Renal pelvis (tissue), 1 donor: ENCODE measurements at regions not wholly inside any gene's neighbourhood (a gene's known extent, or its start where the extent isn't known, plus 50 kb on each side); places are given as distances from the start of the nearest gene placed in this dataset.
A peak's percentile ranks its signal among the peaks of the same experiment; 100 is the strongest.

Experiments
- DNase-seq: peaks from one replicate; pipeline ENCODE4 v3.0.0-alpha.2; 2013

DNA sequence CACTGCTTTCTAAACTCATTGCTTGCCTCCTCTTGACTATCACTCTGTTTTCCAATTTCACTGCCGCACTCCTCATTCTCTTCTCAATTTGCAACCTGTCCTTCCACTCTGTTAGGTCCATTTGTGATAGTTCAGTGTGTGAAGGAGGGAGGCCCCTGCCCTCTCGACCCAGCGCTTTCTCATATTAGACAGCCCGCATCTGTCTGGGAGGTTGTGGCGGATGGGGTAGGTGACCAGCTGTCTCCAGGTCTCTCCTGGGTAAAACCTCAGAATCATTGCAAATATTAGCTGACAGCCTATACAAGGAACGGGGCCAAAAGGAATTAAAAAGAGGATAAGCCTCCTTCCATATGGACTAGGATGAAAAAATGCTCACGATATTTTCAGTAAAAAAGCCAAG, 358.3 kb downstream of the SHQ1 start:
- no peak for DNase-seq

DNA sequence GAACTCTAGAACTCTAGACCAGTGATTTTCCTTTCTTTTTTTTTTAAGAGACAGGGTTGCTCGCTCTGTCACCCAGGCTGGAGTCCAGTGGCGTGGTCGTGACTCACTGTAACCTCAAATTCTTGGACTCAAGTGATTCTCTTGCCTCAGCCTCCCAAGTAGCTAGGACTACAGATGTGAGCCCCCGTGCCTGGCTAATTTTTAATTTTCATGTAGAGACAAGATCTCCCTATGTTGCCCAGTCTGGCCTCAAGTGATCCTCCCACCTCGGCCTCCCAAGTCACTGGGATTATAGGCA, 359.6 kb downstream of the SHQ1 start:
- DNase-seq, result no peak

DNA sequence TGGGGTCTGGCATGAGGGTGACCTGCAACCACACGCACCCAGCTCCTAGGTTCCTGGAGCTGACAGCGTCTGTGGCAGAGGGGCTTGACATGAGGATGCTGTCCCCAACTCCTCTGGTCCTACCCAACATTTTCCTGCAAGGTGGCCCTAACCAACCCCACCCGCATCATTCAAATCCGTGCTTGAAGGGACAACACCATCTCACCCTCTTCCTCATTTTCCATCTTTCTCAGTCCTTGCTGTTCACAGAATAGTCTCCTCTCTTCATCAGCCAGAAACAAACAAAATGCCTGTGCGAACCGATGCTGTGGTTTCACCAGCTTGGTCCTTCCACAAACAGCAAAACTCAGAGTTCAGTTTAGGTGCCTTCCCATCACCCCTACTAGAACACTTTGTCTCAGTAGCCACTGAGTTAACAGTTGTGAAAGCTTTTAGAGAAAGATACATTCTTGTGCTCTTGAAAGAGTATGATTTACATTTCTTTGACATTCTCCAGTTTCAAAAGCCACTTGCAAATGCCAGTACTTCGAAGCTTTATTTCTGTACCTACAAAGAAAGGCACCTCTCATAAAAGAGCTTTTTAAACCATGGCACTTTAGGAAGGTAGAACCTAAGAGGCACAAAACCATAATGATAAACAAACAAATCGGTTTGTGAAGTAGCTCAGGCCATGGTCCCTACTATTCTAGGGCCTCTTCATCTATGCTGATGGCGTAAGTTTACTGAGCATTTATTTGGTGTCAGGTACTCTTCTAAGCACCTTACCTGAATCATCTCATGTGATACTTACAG, 360.1 kb downstream of the SHQ1 start:
- DNase-seq, result no peak

DNA sequence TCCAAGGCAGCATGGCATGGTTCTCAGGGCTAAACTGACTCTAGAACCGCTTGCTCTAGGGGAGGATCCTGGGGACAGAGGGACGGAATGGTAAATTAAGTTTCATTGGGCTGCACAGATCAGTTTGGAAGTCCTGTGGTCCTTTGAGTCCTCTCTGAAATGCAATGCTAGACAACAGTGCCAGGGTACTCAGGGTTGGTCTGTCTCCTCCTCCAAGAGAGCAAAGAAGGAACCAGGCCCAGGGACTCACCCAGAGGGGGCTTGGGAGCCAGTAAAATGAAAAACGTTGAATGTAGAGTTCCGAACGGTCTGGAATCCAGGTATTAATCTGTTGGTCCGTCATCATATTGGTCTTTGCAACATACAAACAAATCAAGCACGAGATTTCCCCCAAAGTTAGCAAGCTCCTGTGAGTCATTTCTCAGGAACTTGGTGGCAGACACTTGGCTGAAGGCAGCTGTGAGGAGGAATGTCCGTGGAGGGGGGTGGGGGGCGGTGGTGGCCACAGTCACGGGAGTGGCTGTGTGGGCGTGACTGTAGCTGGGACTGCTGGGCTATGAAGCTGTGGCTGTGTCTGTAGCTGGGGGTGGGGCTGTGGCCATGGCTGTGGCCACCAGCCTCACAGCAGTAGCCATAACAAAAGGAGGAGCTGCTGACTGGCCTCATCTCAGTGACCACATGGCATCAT, 361.0 kb downstream of the SHQ1 start:
- DNase-seq, result peak; percentile 49

DNA sequence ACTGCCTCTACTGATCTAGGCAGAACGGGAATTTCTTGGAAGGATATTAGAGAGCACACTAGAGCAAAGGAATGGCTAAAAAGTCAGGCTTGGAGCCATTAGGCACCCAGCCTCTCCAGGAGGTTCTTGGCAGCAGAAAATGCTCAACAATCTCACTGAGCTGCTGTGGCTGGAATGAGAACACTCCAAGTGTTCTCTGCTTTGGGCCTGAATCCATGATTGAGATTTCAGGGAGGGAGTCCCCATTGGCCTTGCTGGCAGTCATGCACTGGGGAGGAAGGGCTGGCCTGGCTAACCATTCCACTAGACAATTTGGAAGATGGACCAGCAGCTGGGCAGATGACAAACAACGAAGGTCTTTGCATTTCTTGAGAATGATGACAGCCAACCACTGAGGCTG, 362.6 kb downstream of the SHQ1 start:
- DNase-seq, result no peak

DNA sequence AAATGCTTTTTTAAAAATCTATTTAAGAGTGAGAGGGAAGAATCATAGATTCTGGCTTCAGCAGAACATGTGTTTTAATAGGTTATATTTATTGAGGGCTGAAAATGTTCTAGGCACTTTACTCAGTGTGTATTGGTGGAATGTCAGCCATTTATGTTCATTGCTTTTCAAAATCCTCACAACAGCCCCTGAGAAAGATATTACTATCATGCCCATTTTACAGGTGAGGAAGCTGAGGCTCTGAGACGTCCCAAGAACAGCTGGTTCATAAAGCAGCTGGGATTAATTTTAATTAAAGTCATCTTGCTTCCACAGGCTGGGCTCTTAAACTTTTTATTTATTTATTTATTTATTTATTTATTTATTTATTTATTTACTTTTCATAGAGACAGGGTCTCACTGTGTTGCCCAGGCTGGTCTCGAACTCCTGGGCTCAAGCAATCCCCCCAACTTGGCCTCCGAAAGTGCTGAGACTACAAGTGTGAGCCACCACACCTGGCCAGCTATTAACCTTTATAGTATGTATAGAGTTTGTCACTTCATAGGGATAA, 364.6 kb downstream of the SHQ1 start:
- DNase-seq, result peak; percentile 21

DNA sequence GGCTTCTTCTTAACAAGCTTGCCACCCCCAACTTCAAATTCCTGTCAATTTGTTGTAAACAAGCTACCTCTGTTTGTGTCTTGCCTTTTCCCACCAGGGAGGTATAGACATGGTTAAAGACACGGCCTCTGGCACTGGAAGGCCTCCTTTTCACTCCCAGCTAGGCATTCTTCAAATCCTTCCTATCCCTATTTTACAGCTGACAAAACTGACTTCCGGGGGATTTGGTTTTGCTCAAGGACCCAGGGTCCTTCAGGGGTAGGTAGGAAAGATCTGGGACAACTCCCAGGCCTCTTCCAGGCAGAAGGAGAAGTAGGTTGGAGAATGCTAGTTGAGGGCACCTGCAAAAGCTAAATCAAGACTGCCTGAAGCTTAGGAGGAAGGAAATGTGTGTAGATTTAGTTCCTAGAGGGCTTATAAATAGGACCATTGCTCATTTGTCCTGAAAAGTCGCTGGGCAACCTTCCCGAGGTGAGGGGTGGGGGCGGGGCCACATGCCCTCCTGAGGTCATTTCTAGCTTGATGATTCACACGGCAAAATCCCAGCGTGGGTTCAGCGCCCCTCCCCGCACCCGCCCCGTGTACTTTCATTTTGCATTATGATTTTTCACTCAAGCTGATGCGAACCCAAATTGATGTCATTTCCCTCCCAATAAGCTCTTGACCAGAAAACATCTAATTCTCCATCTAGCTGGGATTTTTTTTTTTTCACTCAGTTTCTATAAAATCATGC, 365.5 kb downstream of the SHQ1 start:
- DNase-seq, result peak; percentile 50

DNA sequence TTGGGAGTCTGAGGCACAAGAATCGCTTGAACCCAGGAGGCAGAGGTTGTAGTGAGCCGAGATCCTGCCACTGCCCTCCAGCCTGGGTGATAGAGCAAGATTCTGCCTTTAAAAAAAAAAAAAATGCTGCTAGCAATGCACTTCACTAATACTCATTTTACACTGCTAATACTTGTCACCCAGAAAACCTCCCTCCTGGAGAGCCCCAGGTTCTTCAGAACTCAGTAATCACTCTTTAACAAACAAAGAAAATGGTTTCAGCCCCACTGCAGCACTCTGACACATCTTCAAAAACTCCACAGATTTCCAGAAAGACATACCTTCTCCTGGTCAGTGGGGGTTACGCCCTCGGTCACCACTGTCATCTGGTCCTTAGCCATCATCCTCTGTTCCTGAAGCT, 366.7 kb downstream of the SHQ1 start:
- no peak for DNase-seq

DNA sequence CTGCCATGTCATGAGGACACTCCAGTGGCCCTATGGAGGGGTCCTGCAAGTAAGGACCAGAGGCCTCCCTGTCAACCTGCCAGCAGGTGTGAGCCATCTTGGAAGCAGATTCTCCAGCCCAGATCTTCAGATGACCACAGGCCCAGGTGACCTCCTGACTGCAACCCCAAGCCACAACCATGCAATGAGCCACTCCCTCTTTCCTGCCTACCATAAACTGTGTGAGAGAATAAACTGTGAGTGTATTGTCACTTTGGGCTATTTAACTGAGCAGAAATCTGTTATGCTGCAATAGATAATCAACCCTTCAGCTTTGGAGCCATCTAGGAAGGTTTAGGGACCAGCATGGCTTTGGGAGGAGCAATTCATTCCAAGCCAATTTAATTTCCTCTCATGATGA, 367.9 kb downstream of the SHQ1 start:
- DNase-seq, result no peak

DNA sequence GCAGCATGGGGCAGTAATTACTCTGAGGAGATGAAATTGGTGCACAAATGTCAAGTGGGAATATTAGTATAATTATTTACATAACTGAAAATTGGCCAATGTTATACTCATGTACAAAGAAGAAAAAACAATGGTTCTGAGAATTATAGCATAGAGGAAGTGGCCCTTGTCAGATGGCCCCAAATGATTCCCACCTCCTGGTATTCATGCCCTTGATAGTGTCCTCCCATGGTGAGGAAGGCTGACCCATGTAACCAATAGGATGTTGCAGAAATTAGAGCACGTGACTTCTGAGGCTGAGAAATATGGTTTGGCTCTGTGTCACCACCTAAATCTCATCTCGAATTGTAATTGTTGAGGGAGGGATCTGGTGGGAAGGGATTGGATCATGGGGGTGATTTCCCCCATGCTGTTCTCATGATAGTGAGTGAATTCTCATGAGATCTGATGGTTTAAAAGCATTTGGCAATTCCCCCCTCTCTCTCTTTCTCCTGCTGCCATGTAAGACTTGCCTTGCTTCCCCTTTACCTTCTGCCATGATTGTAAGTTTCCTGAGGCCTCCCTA, 368.5 kb downstream of the SHQ1 start:
- DNase-seq, result no peak

DNA sequence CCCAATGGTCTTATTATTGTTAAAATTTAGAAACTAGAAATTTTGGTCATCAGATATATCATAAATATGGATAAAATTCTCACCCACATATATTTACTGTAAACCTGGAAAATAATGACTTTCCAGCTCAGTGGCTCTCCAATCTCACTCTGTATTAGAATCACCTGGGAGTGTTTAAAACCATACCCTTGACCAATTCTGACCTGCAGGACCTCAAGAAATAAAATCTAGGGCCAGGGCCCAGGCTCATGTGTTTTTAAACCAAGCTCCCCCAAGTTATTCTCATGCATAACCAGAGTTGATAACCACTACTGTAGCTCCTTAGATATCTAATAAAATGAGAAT, 372.1 kb downstream of the SHQ1 start:
- DNase-seq, result no peak

DNA sequence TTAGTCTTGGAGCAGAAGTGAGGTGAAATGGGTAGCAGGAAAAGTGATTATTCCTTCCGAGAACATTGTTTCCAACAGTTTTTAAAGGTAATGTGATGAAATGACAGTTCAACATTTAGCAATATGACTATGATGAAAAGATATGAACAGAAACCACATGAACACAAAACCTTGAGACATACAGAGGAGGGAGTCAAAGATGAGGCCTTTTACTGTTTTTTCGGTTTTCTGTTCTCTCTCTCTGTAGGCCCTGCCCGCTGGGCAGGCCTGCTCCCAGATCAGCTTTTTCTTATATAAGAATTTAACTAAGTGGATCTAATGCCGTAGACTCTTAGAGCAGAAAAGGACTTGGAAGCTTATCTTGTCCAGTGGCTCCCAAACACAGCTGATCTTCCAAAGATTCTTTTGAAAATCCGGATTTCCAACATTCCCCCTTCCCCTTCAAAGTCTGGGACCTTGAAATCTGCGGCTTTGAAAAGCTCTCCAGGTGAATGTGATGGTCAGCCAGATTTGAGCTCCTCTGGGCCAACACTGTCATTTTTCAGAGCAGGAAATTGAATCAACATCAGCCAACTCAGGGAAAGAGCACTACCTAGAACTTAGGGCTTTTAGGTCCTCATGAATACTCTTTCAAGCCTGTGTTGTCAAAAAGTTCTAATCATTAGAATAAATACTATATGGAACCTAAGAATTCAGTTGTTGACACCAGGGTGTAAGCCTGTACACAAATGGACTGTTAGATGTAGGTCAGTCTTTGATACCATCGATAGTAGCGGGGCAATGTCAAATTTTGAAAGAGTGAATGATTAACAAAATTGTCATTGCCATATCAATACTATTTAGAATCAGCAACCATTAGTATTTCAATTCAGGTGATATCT, 372.7 kb downstream of the SHQ1 start:
- no peak for DNase-seq

DNA sequence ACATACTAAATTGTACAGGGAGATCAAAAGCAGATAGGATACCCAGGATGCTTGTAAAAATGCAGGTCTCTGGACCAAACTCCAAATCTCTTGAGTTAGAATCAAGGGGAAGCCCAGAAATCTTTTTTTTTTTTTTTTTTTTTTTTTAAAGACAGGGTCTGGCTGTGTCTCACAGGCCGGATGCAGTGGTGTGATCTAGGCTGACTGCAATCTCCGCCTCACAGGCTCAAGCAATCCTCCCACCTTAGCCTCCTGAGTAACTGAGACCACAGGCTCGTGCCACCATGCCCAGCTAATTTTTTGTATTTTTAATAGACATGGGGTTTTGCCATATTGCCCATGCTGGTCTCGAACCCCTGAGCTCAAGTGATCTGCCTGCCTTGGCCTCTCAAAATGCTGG, 373.5 kb downstream of the SHQ1 start:
- DNase-seq, result no peak

DNA sequence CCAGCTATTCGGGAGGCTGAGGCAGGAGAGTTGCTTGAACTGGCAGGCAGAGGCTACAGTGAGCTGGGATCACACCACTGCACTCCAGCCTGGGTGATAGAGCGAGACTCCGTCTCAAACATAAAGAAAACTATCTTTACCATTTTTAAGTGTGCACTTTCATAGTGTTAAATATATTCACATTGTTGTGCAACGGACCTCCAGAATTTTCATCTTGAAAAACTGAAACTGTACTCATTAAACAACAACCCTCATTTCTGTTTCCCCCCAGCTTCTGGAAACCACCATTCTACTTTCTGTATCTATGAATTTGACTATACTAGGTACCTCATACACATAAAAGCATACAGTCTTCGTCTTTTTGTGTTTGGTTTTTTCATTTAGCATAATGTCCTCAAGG, 375.1 kb downstream of the SHQ1 start:
- no peak for DNase-seq

DNA sequence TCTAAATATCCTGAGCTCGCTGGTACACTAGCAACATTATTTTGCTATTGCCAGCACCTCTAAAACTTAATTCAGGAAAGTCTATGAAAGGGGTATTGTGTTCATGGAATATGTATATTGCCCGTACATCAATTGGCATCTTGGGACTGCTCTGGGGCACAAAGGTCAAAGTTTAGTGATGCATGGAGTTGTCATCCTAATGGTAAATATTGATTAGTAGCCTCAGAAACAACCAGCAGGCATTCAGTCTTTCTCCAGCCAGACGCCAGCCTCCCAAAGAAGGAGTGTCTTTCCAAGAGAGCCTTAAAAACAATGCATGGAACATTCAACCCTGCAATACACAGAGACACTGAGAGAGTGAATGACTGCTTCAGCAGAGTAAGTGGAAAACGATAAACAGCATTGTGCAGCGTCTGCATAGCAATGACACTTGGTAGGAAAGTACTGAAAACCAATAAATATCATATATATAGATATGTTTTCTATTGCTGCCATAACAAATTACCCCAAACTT, 377.3 kb downstream of the SHQ1 start:
- no peak for DNase-seq

DNA sequence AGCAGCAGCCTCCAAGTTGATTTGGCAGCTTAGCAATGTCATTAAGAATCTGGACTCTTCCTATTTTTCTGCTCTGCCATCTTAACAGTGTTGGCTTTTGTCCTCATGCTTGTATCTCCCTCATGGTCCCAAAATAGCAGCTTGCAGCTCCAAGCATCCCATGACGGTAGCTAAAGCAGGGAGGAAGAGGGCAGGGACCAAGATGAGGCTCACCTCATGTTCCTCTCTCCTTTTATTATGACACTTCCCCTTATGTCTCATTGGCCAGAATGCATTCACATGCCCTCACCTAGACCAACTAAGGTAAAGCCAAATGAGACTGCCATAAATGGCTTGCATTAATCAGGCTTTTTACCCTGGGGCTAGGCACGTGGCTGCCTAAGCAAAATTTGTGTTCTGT, 382.4 kb downstream of the SHQ1 start:
- no peak for DNase-seq

DNA sequence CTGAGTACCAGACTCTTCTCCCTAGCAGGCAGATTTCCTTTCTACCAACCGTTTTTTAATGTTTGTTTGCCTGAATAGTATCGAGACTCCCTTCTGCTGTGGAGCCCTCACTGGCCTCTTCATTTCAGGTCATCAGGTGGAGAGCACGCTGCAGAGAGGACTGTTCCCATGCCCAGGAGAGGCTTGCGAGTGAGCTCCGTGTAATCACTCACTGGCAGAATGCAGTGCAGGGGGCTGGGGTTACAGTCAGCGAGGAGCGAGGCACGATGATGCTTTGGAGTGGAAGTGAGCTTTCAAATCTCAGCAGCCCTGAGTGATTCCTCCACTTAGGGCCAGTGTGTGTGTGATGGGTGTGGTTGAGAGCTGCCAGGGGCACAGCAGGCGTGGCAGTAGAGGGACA, 385.2 kb downstream of the SHQ1 start:
- DNase-seq, result no peak

DNA sequence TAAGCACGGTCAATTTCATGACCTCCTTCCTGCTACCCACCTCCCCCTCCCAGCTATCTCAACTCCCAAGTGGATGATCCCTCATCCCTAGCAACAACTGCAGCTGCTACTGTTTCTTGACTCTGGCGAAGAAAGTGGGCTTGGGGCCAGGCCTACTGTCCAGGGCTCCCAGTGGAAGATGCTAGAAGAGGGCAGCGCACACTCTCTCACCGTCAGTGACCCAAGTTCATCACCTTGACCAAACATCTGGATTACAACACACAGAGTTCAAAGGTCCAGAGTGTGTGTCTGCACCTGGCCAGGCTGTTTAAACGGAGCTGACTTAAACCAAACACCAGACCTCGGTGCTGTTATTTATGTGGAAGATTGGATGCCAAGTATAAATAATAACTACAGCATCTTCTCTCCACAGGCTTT, 385.6 kb downstream of the SHQ1 start:
- DNase-seq, result peak; percentile 54

DNA sequence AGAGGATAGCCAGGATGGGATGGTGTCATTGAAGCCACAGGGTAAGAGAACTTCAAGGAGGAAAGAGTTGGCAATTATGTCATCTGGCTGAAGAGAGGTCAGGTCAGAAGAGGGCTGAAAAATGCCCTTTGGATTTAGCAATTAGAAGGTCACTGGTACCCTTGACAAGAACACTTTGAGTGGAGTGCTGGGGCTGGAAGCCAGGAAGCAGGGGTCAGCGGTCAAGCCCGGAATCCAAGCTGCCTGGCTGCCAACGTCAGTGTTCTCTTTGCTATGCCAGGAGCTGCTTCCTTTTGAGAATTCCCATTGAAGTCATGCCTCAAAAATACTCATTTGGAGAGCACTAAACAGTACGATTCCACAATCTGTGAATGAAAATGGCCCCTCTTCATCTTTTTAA, 386.5 kb downstream of the SHQ1 start:
- DNase-seq, result no peak

DNA sequence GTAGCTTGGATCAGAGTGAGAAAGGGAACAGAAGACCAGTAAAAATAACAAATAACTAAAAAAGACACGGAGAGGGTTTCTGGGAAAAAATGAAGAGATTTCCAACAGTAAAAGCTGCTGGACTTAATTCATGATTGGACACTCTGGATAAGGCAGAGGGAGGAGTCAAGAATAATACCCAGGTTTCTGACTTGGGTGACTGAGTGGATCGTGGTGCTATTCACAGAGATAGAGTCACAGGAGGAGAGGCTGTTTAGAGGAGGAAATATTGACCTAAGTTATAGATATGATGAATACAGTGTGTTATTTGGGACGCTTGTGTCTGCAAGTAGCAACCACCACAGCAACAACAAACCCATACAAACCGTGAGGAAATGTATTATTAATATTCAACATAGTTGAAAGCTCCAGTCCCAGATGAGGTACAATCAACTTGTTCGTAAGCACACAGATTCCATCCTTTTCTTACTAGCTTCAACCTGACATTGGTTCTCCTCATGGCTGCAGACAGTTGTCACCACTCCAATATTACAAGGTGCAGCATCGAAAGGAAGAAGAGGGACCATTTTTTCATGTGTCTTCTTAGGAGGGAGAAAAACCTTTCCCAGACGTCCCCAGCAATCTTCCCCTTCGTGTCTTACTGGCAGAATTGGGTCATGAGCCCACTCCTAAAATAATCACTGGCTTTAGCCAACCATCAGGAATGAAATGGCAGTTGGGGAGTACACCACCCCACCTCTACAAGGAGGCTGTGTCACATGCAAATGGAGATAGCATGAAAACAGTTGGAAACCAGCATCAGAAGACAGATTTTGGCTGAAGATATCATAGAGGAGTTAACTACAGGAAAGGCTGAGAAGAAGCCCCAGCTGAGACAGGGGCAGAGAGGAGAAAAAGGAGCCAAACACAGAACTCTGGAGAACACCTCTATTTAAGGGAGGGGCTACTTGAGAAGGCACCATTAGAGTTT, 387.8 kb downstream of the SHQ1 start:
- DNase-seq, result no peak
